ENCODE measurements at regions not wholly inside any gene's neighbourhood (a gene's known extent, or its start where the extent isn't known, plus 50 kb on each side); places are given as distances from the start of the nearest gene placed in this dataset.
"Not testable (repeated sequence)": the region's sequence is repeated elsewhere in the genome, so short reads cannot be mapped to it uniquely, and the experiment has no call there.

DNA sequence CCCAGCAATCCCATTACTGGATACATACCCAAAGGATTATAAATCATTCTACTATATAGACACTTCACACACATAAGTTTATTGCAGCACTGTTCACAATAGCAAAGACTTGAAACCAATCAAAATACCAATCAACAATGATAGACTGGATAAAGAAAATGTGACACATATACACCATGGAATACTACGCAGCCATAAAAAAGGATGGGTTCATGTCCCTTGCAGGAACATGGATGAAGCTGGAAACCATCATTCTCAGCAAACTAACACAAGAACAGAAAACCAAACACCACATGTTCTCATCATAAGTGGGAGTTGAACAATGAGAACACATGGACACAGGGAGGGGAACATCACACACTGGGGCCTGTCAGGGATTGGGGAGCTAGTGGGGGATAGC, 475.4 kb upstream of the NFIA start:
- TF ChIP-seq ZNF214 (tag by site-specific recombination; IDR thresholded peaks at IDR 0.05; ENCODE audit: borderline replicate concordance); CTCF (tag by site-specific recombination; IDR thresholded peaks at IDR 0.05); ZNF423 (tag by site-specific recombination; IDR thresholded peaks at IDR 0.05); ZNF830 (tag by site-specific recombination; IDR thresholded peaks at IDR 0.05; ENCODE audit: low read depth); ZFP69B (tag by site-specific recombination; IDR thresholded peaks at IDR 0.05); ZNF544 (tag by site-specific recombination; IDR thresholded peaks at IDR 0.05): not testable (repeated sequence)
- TF ChIP-seq, protein P1, sequence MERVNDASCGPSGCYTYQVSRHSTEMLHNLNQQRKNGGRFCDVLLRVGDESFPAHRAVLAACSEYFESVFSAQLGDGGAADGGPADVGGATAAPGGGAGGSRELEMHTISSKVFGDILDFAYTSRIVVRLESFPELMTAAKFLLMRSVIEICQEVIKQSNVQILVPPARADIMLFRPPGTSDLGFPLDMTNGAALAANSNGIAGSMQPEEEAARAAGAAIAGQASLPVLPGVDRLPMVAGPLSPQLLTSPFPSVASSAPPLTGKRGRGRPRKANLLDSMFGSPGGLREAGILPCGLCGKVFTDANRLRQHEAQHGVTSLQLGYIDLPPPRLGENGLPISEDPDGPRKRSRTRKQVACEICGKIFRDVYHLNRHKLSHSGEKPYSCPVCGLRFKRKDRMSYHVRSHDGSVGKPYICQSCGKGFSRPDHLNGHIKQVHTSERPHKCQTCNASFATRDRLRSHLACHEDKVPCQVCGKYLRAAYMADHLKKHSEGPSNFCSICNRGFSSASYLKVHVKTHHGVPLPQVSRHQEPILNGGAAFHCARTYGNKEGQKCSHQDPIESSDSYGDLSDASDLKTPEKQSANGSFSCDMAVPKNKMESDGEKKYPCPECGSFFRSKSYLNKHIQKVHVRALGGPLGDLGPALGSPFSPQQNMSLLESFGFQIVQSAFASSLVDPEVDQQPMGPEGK (tag by site-specific recombination; IDR thresholded peaks at IDR 0.05), result not testable (repeated sequence)
- TF ChIP-seq, protein P2, sequence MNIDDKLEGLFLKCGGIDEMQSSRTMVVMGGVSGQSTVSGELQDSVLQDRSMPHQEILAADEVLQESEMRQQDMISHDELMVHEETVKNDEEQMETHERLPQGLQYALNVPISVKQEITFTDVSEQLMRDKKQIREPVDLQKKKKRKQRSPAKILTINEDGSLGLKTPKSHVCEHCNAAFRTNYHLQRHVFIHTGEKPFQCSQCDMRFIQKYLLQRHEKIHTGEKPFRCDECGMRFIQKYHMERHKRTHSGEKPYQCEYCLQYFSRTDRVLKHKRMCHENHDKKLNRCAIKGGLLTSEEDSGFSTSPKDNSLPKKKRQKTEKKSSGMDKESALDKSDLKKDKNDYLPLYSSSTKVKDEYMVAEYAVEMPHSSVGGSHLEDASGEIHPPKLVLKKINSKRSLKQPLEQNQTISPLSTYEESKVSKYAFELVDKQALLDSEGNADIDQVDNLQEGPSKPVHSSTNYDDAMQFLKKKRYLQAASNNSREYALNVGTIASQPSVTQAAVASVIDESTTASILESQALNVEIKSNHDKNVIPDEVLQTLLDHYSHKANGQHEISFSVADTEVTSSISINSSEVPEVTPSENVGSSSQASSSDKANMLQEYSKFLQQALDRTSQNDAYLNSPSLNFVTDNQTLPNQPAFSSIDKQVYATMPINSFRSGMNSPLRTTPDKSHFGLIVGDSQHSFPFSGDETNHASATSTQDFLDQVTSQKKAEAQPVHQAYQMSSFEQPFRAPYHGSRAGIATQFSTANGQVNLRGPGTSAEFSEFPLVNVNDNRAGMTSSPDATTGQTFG (tag by site-specific recombination; IDR thresholded peaks at IDR 0.05; ENCODE audit: borderline replicate concordance), result not testable (repeated sequence)

All from HEK293 (cell line).